IMR-90 (cell line): ENCODE measurements at regions not wholly inside any gene's neighbourhood (a gene's known extent, or its start where the extent isn't known, plus 50 kb on each side); places are given as distances from the start of the nearest gene placed in this dataset.

Source experiments
- ATAC-seq: fragments of 200-7000 bp; cut with Tn5 transposase; 2 replicates; pipeline ENCODE4 v1.9.1; 2020; ENCODE audit warnings: low read depth, mild to moderate bottlenecking, moderate library complexity
- BruUV-seq: library from RNA; stranded (reverse); fragments of 400-500 nt; replicated peaks from 2 replicates; lab custom pipeline; 2021; lab: Mats Ljungman, UMichigan
- CTCF ChIA-PET: fragments of 300-600 bp; formaldehyde crosslinking; extraction: SDS; loops from one replicate; lab custom pipeline; 2021; ENCODE audit warnings: antibody characterized with exemption; lab: Yijun Ruan, JAX
- POLR2A ChIA-PET: fragments of 300-600 bp; sonication (Branson Sonifier 250); formaldehyde crosslinking; loops from one replicate; lab custom pipeline; 2022; ENCODE audit warnings: antibody characterized with exemption; ENCODE audit not compliant: unreplicated experiment; lab: Charles Lee
- DNase-seq: peaks from one replicate; pipeline ENCODE4 v3.0.0; 2013
- H2AFZ ChIP-seq: replicated peaks from 2 replicates; pipeline ENCODE3; 2013; ENCODE audit warnings: low read length, mild to moderate bottlenecking; ENCODE audit not compliant: poor library complexity
- H2AK5ac ChIP-seq: 2 replicates; pipeline ENCODE4 v1.6.1; 2013; ENCODE audit warnings: low read depth, low read length, inconsistent platforms
- H2AK9ac ChIP-seq: replicated peaks from 2 replicates; pipeline ENCODE3; 2013; ENCODE audit warnings: mild to moderate bottlenecking, low read depth, low read length, moderate library complexity; ENCODE audit not compliant: poor library complexity
- H2BK120ac ChIP-seq: 2 replicates; pipeline ENCODE4 v1.6.1; 2013; ENCODE audit warnings: low read depth, low read length, inconsistent platforms
- H2BK15ac ChIP-seq: 3 replicates; pipeline ENCODE4 v1.6.1; 2013; ENCODE audit warnings: low read depth, low read length, inconsistent platforms
- H2BK20ac ChIP-seq: 2 replicates; pipeline ENCODE4 v1.6.1; 2013; ENCODE audit warnings: low read depth, mild to moderate bottlenecking, inconsistent platforms, low read length, moderate library complexity
- H2BK5ac ChIP-seq: 2 replicates; pipeline ENCODE4 v1.6.1; 2013; ENCODE audit warnings: mild to moderate bottlenecking, low read depth, low read length, inconsistent platforms; ENCODE audit not compliant: poor library complexity, severe bottlenecking
- H3K14ac ChIP-seq: replicated peaks from 2 replicates; pipeline ENCODE4 v1.6.1; 2013; ENCODE audit warnings: low read depth, low read length, inconsistent platforms
- H3K18ac ChIP-seq: 2 replicates; pipeline ENCODE4 v1.6.1; 2013; ENCODE audit warnings: low read depth, low read length, control low read depth
- H3K23ac ChIP-seq: 2 replicates; pipeline ENCODE4 v1.6.1; 2013; ENCODE audit warnings: low read depth, low read length, inconsistent platforms
- H3K27ac ChIP-seq: 2 replicates; pipeline ENCODE4 v1.5.1; 2013; ENCODE audit warnings: mild to moderate bottlenecking, control low read depth, low read length; ENCODE audit not compliant: insufficient read depth
- H3K27me3 ChIP-seq: 2 replicates; pipeline ENCODE4 v1.6.1; 2013; ENCODE audit warnings: low read length; ENCODE audit not compliant: control insufficient read depth, insufficient read depth
- H3K36me3 ChIP-seq: 2 replicates; pipeline ENCODE4 v1.6.1; 2013; ENCODE audit warnings: low read length, mixed read lengths; ENCODE audit not compliant: control insufficient read depth, insufficient read depth
- H3K4ac ChIP-seq: 2 replicates; pipeline ENCODE4 v1.6.1; 2013; ENCODE audit warnings: low read depth, low read length, inconsistent platforms
- H3K4me1 ChIP-seq: 2 replicates; pipeline ENCODE4 v1.6.1; 2013; ENCODE audit warnings: low read length, mixed read lengths; ENCODE audit not compliant: control insufficient read depth, insufficient read depth
- H3K4me2 ChIP-seq: 2 replicates; pipeline ENCODE4 v1.6.1; 2013; ENCODE audit warnings: low read depth, mild to moderate bottlenecking, control low read depth, low read length, moderate library complexity
- H3K4me3 ChIP-seq: 2 replicates; pipeline ENCODE4 v1.5.1; 2013; ENCODE audit warnings: low read depth, mild to moderate bottlenecking, control low read depth, low read length, moderate library complexity; ENCODE audit not compliant: insufficient read depth
- H3K56ac ChIP-seq: 2 replicates; pipeline ENCODE4 v1.6.1; 2013; ENCODE audit warnings: low read length, inconsistent platforms; ENCODE audit not compliant: insufficient read depth; ENCODE audit errors: extremely low read depth
- H3K79me1 ChIP-seq, 2 experiments: 2 replicates each; pipeline ENCODE4 v1.6.1; 2013; ENCODE audit warnings: low read length in 2 of 2, inconsistent platforms in 1 of 2, low read depth in 1 of 2
- H3K9ac ChIP-seq: 2 replicates; pipeline ENCODE4 v1.6.1; 2013; ENCODE audit warnings: low read depth, low read length, control low read depth
- H3K9me1 ChIP-seq: 2 replicates; pipeline ENCODE4 v1.6.1; 2013; ENCODE audit warnings: low read length, inconsistent platforms; ENCODE audit not compliant: insufficient read depth
- H3K9me3 ChIP-seq: 2 replicates; pipeline ENCODE4 v1.6.1; 2013; ENCODE audit warnings: low read length; ENCODE audit not compliant: control insufficient read depth, insufficient read depth
- H4K20me1 ChIP-seq: 2 replicates; pipeline ENCODE4 v1.6.1; 2013; ENCODE audit warnings: low read length, inconsistent platforms; ENCODE audit not compliant: insufficient read depth
- H4K5ac ChIP-seq: 2 replicates; pipeline ENCODE4 v1.6.1; 2013; ENCODE audit warnings: mild to moderate bottlenecking, low read depth, low read length, control low read depth
- H4K8ac ChIP-seq, 2 experiments: 2 replicates each; pipeline ENCODE4 v1.6.1; 2013; ENCODE audit warnings: low read depth in 2 of 2, low read length in 2 of 2, control low read depth in 1 of 2, inconsistent platforms in 1 of 2
- H4K91ac ChIP-seq: 2 replicates; pipeline ENCODE4 v1.6.1; 2013; ENCODE audit warnings: low read depth, low read length, inconsistent platforms; ENCODE audit not compliant: insufficient read depth
- CEBPB ChIP-seq: IDR thresholded peaks from 2 replicates; pipeline ENCODE4 v1.6.1; 2012; ENCODE audit warnings: low read depth, low read length, improper control_type of control experiment
- RAD21 ChIP-seq: IDR thresholded peaks from 2 replicates; pipeline ENCODE4 v1.6.1; 2012; ENCODE audit warnings: low read length, improper control_type of control experiment
- WGBS, 2 experiments: methylation state at CpG; one replicate each; pipeline versions ENCODE4 v1.1.5 to v1.1.7; 2013; ENCODE audit warnings: missing lambda C conversion rate in 2 of 2; ENCODE audit not compliant: insufficient read length in 1 of 2; ENCODE audit errors: extremely low coverage in 2 of 2; 5-methylcytosine and 5-hydroxymethylcytosine counted together
- dilution Hi-C: fragments of 300-500 bp; cut with HindIII; formaldehyde crosslinking; loops from one replicate; pipeline ENCODE4 v1.14.3; 2018; ENCODE audit warnings: low sequenced_read_pairs; ENCODE audit not compliant: unreplicated experiment
- in situ Hi-C: fragments of 300-500 bp; cut with MboI; formaldehyde crosslinking; loops from 3 replicates; pipeline ENCODE4 v1.14.3; 2019; ENCODE audit warnings: low sequenced_read_pairs, inconsistent platforms, mixed read lengths
- intact Hi-C: fragments of 100-400 bp; cut with micrococcal nuclease; formaldehyde crosslinking; loops from 2 replicates; pipeline ENCODE4 v1.10.0; 2022

DNA sequence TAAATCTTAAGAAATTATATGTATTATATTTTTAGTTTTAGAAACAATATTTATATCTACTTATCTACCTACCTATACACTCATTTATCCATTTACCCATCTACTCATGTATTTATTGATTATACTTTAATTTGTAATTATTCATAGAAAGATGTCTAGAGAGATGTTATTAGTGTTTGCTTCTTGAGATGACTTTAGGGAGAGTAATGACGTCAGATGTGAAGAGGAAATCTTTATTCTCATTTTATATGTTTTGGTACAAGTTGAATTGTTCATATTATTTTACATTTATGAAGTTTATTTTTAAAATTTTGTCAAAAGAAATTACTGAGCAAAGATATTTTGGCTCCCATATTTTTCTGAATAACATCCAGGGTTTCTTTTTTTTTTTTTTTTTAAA, 271.3 kb upstream of the SLC8A1 start:
- no peaks in the 10 kb centered on the region for H3K27me3 ChIP-seq
- no peaks in the 10 kb centered on the region for H4K20me1 ChIP-seq
- WGBS, 2 experiments, result no CpG with 5 or more reads among the region's 1 CpG
- H2AFZ ChIP-seq, result no peak overlapping the region
- no peak overlapping the region for H2AK5ac ChIP-seq
- H3K4me1 ChIP-seq, result peaks cover 2% of the 10 kb centered on the region; the same call in 1 of the 2 replicates
- H3K9ac ChIP-seq, result no peak overlapping the region
- H3K4ac ChIP-seq, result no peak overlapping the region
- H2BK15ac ChIP-seq, result no peak overlapping the region
- H3K9me1 ChIP-seq, result no peaks in the 10 kb centered on the region
- in situ Hi-C loops, result no loop called here
- H2BK5ac ChIP-seq, result no peak overlapping the region
- H3K18ac ChIP-seq, result no peak overlapping the region
- no peak for ATAC-seq
- intact Hi-C loops, result no loop called here
- no TSS peak for BruUV-seq
- no peak overlapping the region for H2BK120ac ChIP-seq
- POLR2A ChIA-PET, result no interaction called here
- no peak overlapping the region for H3K4me2 ChIP-seq
- H3K36me3 ChIP-seq, result no peaks in the 10 kb centered on the region
- TF ChIP-seq RAD21, result no peak
- no peak for TF ChIP-seq CEBPB
- no peak overlapping the region for H3K56ac ChIP-seq
- H3K9me3 ChIP-seq, result no peaks in the 10 kb centered on the region
- H3K4me3 ChIP-seq, result no peak overlapping the region
- CTCF ChIA-PET, result no interaction called here
- no peak overlapping the region for H2BK20ac ChIP-seq
- H3K27ac ChIP-seq, result no peak overlapping the region
- H4K8ac ChIP-seq, result no peak overlapping the region
- no peak overlapping the region for H2AK9ac ChIP-seq
- dilution Hi-C loops, result no loop called here
- H3K14ac ChIP-seq, result no peak overlapping the region
- no peak for DNase-seq
- H3K23ac ChIP-seq, result no peak overlapping the region
- H3K79me1 ChIP-seq, result no peaks in the 10 kb centered on the region
- H4K5ac ChIP-seq, result no peak overlapping the region
- no peak overlapping the region for H4K91ac ChIP-seq
